Osteoblast (primary cell): ENCODE measurements at regions not wholly inside any gene's neighbourhood (a gene's known extent, or its start where the extent isn't known, plus 50 kb on each side); places are given as distances from the start of the nearest gene placed in this dataset.

Experiments
- DNase-seq: peaks from one replicate; pipeline ENCODE4 v3.0.0; 2011; ENCODE audit warnings: low spot score, mixed read lengths; ENCODE audit not compliant: insufficient read length; ENCODE audit errors: missing footprints
- H2AFZ ChIP-seq: 2 replicates; pipeline ENCODE4 v1.6.0; 2011; ENCODE audit warnings: mild to moderate bottlenecking, low read length
- H3K27ac ChIP-seq: 2 replicates; pipeline ENCODE4 v1.5.1; 2011; ENCODE audit warnings: mild to moderate bottlenecking, low read depth, low read length, moderate library complexity
- H3K27me3 ChIP-seq: 2 replicates; pipeline ENCODE4 v1.6.0; 2012; ENCODE audit warnings: mild to moderate bottlenecking, control low read depth, inconsistent platforms, low read length, moderate library complexity; ENCODE audit not compliant: insufficient read depth
- H3K36me3 ChIP-seq: 2 replicates; pipeline ENCODE4 v1.5.1; 2011; ENCODE audit warnings: mild to moderate bottlenecking, low read length, control low read depth, moderate library complexity; ENCODE audit not compliant: insufficient read depth
- H3K4me1 ChIP-seq: 2 replicates; pipeline ENCODE4 v1.5.1; 2011; ENCODE audit warnings: mild to moderate bottlenecking, low read length, control low read depth, moderate library complexity; ENCODE audit not compliant: insufficient read depth
- H3K4me2 ChIP-seq: 2 replicates; pipeline ENCODE4 v1.6.0; 2011; ENCODE audit warnings: mild to moderate bottlenecking, low read length; ENCODE audit not compliant: insufficient read depth
- H3K4me3 ChIP-seq: fragments of 200-600 bp; sonication (generic); 3 replicates; pipeline ENCODE4 v1.5.1; 2012; ENCODE audit warnings: mild to moderate bottlenecking, low read length, inconsistent platforms; ENCODE audit not compliant: insufficient read depth
- H3K79me2 ChIP-seq: 2 replicates; pipeline ENCODE4 v1.6.0; 2012; ENCODE audit warnings: mild to moderate bottlenecking, low read length, control low read depth, inconsistent platforms; ENCODE audit not compliant: insufficient read depth
- H3K9me3 ChIP-seq: 2 replicates; pipeline ENCODE4 v1.5.1; 2011; ENCODE audit warnings: low read depth, low read length, control low read depth
- H4K20me1 ChIP-seq: 2 replicates; pipeline ENCODE4 v1.6.0; 2012; ENCODE audit warnings: mild to moderate bottlenecking, low read length, control low read depth; ENCODE audit not compliant: insufficient read depth
- TF ChIP-seq, protein P1 (sequence below): IDR thresholded peaks from 2 replicates; pipeline ENCODE4 v1.5.1; 2011; ENCODE audit warnings: mild to moderate bottlenecking, low read depth, low read length, moderate library complexity; ENCODE audit errors: extremely low read depth

DNA sequence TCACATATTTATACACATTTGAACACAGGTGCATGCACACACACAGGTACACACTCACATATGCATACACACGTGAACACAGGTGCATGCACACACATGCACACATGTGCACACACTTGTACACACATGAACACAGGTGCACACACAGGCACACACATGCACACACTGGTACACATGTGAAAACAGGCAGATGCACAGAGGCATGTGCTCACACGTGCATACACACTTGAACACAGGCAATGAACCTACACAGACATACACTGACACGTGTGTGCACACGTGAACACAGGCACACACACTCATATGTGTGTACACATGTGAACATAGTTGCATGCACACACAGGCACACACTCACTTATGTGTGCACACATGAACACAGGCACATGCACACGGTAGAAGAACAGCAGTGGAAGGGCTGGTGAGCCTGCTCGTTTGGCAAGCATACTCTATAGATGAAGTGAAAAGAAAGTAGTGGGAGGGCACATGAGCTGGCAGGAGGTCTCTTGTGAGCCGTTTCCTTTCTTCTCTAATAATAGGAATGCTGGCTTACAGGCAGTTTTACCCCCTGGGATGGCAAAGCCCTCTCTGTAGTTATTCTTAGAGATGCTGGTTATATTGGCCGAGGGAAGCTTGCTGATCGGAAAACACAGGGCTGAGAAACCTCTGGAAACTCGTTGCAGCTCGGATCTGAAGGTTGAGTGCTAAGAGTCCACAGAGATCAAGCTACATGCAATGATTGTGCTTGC, 279.6 kb upstream of the CLNK start:
- H2AFZ ChIP-seq, result no peak overlapping the region
- H3K4me1 ChIP-seq, result no peaks in the 10 kb centered on the region
- no peak for DNase-seq
- TF ChIP-seq, protein P1, sequence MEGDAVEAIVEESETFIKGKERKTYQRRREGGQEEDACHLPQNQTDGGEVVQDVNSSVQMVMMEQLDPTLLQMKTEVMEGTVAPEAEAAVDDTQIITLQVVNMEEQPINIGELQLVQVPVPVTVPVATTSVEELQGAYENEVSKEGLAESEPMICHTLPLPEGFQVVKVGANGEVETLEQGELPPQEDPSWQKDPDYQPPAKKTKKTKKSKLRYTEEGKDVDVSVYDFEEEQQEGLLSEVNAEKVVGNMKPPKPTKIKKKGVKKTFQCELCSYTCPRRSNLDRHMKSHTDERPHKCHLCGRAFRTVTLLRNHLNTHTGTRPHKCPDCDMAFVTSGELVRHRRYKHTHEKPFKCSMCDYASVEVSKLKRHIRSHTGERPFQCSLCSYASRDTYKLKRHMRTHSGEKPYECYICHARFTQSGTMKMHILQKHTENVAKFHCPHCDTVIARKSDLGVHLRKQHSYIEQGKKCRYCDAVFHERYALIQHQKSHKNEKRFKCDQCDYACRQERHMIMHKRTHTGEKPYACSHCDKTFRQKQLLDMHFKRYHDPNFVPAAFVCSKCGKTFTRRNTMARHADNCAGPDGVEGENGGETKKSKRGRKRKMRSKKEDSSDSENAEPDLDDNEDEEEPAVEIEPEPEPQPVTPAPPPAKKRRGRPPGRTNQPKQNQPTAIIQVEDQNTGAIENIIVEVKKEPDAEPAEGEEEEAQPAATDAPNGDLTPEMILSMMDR, result no peak
- H4K20me1 ChIP-seq, result no peaks in the 10 kb centered on the region
- no peak overlapping the region for H3K27ac ChIP-seq
- H3K9me3 ChIP-seq, result no peaks in the 10 kb centered on the region
- no peaks in the 10 kb centered on the region for H3K79me2 ChIP-seq
- no peak overlapping the region for H3K4me3 ChIP-seq
- H3K4me2 ChIP-seq, result no peak overlapping the region
- H3K36me3 ChIP-seq, result no peaks in the 10 kb centered on the region
- no peaks in the 10 kb centered on the region for H3K27me3 ChIP-seq

DNA sequence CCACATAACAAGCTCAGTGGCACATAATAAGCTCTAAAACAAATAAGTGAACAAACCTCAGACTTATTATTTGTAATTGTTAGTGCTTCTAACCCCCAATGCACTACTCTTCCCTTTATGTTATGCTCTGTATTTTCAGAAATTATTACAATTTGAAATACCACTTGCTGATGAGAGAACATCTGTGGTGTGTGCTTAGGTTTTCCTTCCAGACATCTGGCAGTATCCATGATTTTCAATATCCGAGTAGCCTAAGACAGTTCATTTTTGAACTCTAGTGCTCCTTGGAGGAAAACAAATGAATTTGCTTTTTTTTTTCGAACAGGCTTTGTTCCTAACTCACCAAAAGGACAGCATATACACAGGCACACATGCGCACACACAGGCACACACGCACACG, 278.7 kb upstream of the CLNK start:
- H4K20me1 ChIP-seq, result no peaks in the 10 kb centered on the region
- no peak for DNase-seq
- H3K27me3 ChIP-seq, result no peaks in the 10 kb centered on the region
- TF ChIP-seq, protein P1, result no peak
- no peak overlapping the region for H3K4me2 ChIP-seq
- no peak overlapping the region for H3K27ac ChIP-seq
- no peaks in the 10 kb centered on the region for H3K79me2 ChIP-seq
- no peak overlapping the region for H3K4me3 ChIP-seq
- H3K4me1 ChIP-seq, result no peaks in the 10 kb centered on the region
- no peaks in the 10 kb centered on the region for H3K9me3 ChIP-seq
- H3K36me3 ChIP-seq, result no peaks in the 10 kb centered on the region
- H2AFZ ChIP-seq, result no peak overlapping the region

DNA sequence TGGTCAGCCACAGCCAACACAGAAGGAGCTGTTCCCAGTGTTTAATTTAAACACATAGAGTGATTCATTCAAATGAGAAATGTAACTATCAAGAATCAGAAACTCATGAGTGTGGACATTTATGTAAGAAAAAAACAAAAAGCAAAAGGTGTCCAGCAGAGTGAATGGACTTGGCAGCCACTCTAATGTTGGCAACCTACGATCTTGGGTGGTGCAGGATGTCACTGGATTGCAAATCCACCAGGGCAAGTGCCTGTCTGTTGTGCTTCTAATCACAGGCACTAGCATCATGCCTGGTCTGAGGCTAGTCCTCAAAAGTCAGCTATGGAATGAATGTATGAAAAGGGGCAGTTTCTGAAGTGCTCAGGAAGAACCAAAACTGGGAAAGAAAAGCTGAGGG, 277.7 kb upstream of the CLNK start:
- TF ChIP-seq, protein P1, result no peak
- no peaks in the 10 kb centered on the region for H3K79me2 ChIP-seq

DNA sequence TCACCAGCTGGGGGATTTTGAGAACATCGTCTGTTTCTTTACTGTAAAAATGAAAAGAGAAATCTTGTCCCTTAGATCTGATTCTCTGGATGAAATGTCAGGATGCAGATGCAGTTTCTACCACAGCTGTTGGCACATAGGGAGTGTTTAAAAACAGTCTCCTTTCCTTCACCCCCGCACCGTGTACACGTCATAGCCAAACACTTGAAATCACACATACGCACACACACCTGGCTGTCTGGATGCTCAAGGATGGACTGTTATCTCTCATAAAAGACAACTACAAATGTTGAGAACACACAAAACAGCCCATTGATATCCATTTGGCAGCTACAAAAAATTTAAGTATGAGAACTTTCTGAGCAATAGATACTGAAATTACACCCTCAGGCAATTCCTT, 275.8 kb upstream of the CLNK start:
- H3K27me3 ChIP-seq, result no peaks in the 10 kb centered on the region
- H4K20me1 ChIP-seq, result no peaks in the 10 kb centered on the region
- no peak overlapping the region for H3K27ac ChIP-seq
- no peak overlapping the region for H2AFZ ChIP-seq
- no peaks in the 10 kb centered on the region for H3K79me2 ChIP-seq
- DNase-seq, result no peak
- TF ChIP-seq, protein P1, result no peak
- no peaks in the 10 kb centered on the region for H3K36me3 ChIP-seq
- H3K9me3 ChIP-seq, result no peaks in the 10 kb centered on the region
- H3K4me1 ChIP-seq, result no peaks in the 10 kb centered on the region
- no peak overlapping the region for H3K4me3 ChIP-seq
- H3K4me2 ChIP-seq, result no peak overlapping the region

More for the DNA sequence above, 277.7 kb upstream of the CLNK start:
- no peak for DNase-seq
- Histone ChIP-seq H4K20me1 (no peaks in the 10 kb centered on the region), H3K27me3 (no peaks in the 10 kb centered on the region), H3K4me2 (no peak overlapping the region), H3K4me1 (no peaks in the 10 kb centered on the region), H3K27ac (no peak overlapping the region), H3K4me3 (no peak overlapping the region), H2AFZ (no peak overlapping the region), H3K9me3 (no peaks in the 10 kb centered on the region), H3K36me3 (no peaks in the 10 kb centered on the region)
